Endometrium (tissue), 2 donors: ENCODE measurements at regions not wholly inside any gene's neighbourhood (a gene's known extent, or its start where the extent isn't known, plus 50 kb on each side); places are given as distances from the start of the nearest gene placed in this dataset.
"Not testable (repeated sequence)": the region's sequence is repeated elsewhere in the genome, so short reads cannot be mapped to it uniquely, and the experiment has no call there.

Experiments
- FAIRE-seq: peaks from 2 replicates; lab custom pipeline; 2012; peaks lifted over from hg19 to GRCh38; lab: Jason Lieb, UNC
- donor health status: control.
- donor health status: control.

DNA sequence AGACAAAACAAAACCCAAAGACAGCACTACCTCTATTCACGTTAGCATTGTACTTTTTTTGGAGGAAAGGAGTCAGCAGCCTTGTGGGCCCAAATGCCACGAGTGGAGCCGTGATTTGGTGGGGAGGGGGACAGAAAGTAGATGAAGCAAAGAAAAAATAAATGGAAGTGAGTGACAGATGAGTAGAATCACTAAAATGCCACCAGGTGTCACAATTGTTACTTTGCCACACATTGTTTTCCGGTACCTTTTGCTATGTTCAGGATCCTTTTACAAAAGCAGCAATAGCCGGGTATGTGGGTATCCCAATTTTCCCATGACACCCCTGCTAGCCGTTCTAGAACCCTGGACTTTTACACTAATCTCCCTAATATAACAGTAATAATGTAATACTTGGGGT is 85.0 kb upstream of the AK4 start:
- FAIRE-seq = no peak

DNA sequence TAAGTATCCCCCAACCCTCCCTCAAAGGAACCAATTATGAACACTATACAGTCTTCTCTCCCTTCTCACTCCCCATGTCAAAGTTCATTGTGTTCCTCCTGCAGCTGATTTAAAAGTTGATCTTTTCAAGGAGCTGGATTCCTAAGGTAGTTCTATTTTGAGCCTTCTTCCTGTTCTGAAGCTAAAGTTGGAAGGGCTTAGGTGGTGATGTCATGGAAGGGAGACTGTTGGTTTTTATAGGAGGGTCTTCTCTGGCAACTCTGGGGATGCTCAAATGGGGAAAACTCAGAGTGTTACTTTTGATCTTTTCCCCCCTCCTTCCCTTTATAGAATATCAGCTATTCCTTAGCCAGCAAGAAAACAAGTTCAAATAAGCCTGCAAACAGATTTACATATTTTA is 83.0 kb upstream of the AK4 start:
- no peak for FAIRE-seq

DNA sequence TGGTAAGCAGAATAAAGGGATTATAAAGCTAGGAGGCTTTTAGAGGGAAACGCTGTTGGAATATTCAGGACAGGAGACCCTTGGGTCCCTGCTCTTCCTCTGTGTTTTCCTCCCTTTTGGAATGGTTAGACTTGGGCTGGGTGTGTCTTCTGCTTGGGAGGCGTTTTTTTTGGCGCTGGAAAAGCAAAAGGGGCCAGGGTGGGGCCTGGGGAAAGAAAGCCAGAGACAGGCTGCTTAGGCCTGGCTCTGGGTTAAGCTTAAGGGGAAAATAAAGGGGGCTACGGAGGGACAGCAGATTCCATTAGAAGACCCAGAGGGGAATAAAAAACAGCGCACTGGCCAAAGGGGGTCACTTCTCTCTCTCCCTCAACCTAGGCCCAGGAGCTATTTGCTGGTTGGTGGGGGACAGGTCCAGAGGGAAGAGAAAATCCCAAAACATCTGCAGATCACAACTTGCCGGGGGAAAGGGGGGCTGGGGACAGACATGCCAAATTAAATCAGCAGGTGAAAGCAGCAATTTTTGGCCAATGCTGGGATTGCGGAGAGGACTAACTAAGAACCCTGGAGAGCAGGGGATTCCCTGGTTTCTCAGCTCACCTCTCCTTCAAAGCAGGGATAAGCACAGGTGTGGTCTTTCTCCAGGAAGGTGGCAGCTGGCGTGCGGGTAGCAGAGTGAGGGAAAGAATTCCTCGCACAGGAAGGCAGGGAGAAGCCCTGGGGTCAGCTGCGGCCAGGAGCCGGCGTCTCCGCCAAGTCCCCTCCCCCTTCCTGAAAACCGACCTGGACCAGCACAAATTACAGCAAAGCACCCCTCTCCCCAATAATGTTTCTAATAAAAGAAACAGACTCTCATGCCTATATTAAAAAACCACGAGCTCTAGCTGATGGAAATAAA is 82.2 kb upstream of the AK4 start:
- FAIRE-seq = no peak

- FAIRE-seq = no peak
Observed at GRCh38 chr1:65066419-65066765, 81.6 kb upstream of the AK4 start.

- no peak for FAIRE-seq
Observed at GRCh38 chr1:65066766-65067490, 81.1 kb upstream of the AK4 start.

- FAIRE-seq = peak; percentile 78
Observed at GRCh38 chr1:65067491-65068201, 80.4 kb upstream of the AK4 start.

DNA sequence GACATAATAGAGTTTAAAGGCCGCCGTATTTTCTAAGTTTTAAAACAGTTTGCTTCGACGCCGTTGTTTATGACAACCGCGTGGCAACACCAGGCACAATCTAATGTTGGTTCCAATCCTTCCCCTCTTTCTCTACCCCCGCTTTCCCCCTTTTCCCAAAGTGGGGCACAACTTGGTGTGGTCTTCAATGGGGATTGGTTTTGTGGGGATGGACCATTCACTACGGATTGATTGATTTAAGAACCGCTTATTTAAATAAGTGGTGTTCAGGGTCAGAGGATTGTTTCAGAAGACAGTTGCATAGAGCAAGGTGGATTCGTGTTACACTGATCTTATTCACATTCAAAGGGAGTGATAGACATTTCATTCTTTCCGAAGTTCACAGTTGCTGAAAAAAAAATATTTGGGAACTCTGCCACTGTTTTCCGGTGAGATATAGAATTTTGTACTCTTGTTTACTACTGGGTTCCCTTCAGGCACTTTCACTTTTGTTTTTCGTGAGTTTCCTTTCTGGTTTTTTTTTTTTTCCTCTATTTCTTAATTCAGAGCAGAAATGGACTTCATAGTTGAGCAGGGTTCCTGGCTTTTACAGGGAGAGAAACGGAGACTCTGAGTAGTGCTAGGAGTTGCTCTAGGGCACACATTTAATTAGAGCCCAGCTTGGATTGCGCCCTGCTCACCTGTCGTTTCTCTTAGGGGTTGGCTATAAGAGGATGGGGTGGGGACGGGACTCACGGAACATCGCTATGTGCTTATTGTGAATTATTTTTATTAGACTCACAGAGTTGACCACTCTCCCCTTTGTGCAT is 79.6 kb upstream of the AK4 start:
- no peak for FAIRE-seq

- FAIRE-seq = no peak
Observed at GRCh38 chr1:65069011-65069565, 78.9 kb upstream of the AK4 start.

DNA sequence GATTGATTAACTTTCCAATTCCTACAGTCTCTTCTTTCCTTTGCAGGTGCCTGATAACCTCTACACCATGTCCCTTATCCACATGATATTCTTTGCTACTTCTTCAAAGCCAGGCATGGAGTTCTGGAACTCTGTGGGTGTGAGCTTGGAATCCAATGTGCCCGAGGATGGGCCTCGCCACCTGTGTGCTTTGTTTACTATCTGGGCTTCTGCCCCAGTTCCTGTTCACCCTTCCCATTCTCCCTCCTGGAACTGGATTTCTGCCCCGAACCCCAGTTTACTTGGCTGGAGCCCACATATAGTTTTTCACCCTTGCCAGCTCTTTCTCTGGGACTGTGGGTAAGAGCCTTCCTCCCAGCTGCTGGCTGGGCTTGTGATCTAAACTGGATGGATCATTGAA is 75.2 kb upstream of the AK4 start:
- FAIRE-seq = no peak

GRCh38 chr1:65075123-65075976 is 72.7 kb upstream of the AK4 start:
- no peak for FAIRE-seq

DNA sequence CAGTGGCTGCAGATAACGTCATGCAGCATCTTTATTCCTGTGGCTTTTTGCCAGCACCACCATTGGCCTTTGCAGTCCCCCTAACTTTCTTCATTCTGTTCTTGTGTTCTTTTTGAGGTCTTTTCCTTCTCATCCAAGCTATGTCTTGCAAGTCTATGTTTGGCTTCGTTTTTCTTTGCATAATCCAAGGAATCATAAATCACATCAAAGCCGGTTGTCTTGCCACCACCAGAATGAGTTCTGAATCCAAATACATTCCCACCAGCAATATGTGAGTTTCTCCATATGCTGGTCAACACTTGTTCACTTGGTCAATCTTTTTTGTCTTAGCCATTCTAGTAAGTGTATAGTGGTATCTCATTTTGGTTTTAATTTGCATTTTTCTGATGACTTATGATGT is 70.6 kb upstream of the AK4 start:
- no peak for FAIRE-seq

- no peak for FAIRE-seq
Observed at GRCh38 chr1:65079941-65080340, 68.1 kb upstream of the AK4 start.

DNA sequence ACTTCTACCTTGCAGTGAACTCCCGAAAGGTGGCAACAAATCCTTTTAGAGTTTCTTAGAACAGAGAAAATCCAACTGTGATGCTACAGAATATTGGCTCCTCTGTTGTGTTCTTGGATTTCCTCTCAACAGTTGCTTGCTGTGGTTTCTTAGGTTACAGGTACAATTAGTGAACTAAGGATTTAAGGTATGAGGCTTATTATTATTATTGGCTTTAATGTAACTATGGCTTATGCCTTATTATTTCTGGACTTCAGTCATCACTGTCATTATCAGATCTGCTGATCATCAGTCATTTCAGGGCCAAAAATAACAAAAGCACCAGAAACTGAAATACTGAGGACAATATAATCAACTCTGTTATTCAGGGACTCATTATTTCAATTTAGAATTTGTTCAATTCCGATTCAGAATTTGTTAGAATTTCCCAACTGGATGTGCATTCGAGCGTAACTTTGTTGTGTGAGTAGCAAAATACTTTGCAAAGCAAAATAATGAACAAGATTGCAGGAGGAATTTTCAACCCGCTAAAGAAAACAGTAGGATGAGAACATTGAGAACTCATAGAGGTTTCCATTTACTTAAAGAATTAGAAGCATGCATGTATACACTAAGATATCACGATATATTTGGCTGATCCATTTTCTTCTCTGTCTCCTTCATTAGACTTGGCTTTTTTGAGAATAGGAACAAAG is 65.5 kb upstream of the AK4 start:
- no peak for FAIRE-seq

GRCh38 chr1:65083263-65083896 is 64.6 kb upstream of the AK4 start:
- FAIRE-seq = no peak

GRCh38 chr1:65084066-65084465 is 63.9 kb upstream of the AK4 start:
- no peak for FAIRE-seq

GRCh38 chr1:65087519-65087918 is 60.5 kb upstream of the AK4 start:
- FAIRE-seq = not testable (repeated sequence)

- FAIRE-seq = no peak
Observed at GRCh38 chr1:65090406-65090805, 57.6 kb upstream of the AK4 start.

GRCh38 chr1:65092691-65093090 is 55.3 kb upstream of the AK4 start:
- FAIRE-seq = no peak

DNA sequence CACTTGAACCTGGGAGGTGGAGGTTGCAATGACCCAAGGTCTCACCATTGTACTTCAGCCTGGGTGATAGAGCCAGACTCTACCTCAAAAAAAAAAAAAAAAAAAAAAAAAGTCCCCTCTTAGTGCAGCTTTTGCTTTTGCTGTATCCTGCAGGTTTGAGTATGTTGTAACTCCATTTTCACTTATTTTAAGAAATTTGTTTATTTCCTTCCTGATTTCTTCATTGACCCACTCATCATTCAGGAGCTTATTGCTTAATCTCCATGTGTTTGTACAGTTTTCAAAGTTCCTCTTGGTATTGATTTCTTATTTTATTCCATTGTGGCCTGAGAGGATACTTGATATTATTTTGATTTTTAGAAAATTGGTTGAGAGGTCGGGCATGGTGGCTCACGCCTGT is 50.9 kb upstream of the AK4 start:
- FAIRE-seq = no peak
